ENCODE measurements at regions not wholly inside any gene's neighbourhood (a gene's known extent, or its start where the extent isn't known, plus 50 kb on each side); places are given as distances from the start of the nearest gene placed in this dataset.

- no peak for DNase-seq
- Histone ChIP-seq H3K4me1 (replicated peaks in 1 of 2) (peaks cover 15 to 20% of the 10 kb centered on the region in 2 donors), H3K4me3 (no peak overlapping the region), H3K27ac (no peak overlapping the region), H3K9me3 (replicated peaks in 1 of 3) (no peaks in the 10 kb centered on the region), H3K27me3 (no peaks in the 10 kb centered on the region), H3K36me3 (replicated peaks in 1 of 2) (no peaks in the 10 kb centered on the region)
- WGBS, 4 donors, result 80 to 90% (median 87%) methylated on average over 3 of the region's 3 CpGs
- TF ChIP-seq CTCF (IDR thresholded peaks at IDR 0.05), result no peak
- no peak for TF ChIP-seq POLR2A (IDR thresholded peaks at IDR 0.05)
- intact Hi-C loops (cut with DNase I), result no loop called here
These were observed 136.1 kb upstream of the FRMD6 start for GRCh38 chr14:51515611-51516010.

- H3K27me3 ChIP-seq, result no peaks in the 10 kb centered on the region
- no peak overlapping the region for H3K27ac ChIP-seq
- H3K36me3 ChIP-seq (replicated peaks in 1 of 2), result no peaks in the 10 kb centered on the region
- 60 to 71% (median 66%) methylated on average over 4 of the region's 4 CpGs for WGBS, 4 donors
- no peaks in the 10 kb centered on the region for H3K9me3 ChIP-seq (replicated peaks in 1 of 3)
- TF ChIP-seq CTCF (IDR thresholded peaks at IDR 0.05) (no peak), POLR2A (IDR thresholded peaks at IDR 0.05) (no peak)
- intact Hi-C loops (cut with DNase I), result no loop called here
- H3K4me3 ChIP-seq, result no peak overlapping the region
- no peak for DNase-seq
- H3K4me1 ChIP-seq (replicated peaks in 1 of 2), result peaks cover 7 to 8% of the 10 kb centered on the region in 2 donors
These were observed 134.9 kb upstream of the FRMD6 start for GRCh38 chr14:51516706-51517395.

GRCh38 chr14:51518280-51518679 is 133.4 kb upstream of the FRMD6 start:
- TF ChIP-seq POLR2A (IDR thresholded peaks at IDR 0.05) (no peak), CTCF (IDR thresholded peaks at IDR 0.05) (no peak)
- Histone ChIP-seq H3K9me3 (replicated peaks in 1 of 3) (no peaks in the 10 kb centered on the region), H3K4me1 (replicated peaks in 1 of 2) (no peaks in the 10 kb centered on the region), H3K36me3 (replicated peaks in 1 of 2) (no peaks in the 10 kb centered on the region), H3K27ac (no peak overlapping the region), H3K4me3 (no peak overlapping the region), H3K27me3 (no peaks in the 10 kb centered on the region)
- intact Hi-C loops (cut with DNase I), result no loop called here
- no peak for DNase-seq
- 89 to 94% (median 92%) methylated on average over 3 of the region's 3 CpGs for WGBS, 4 donors

GRCh38 chr14:51518711-51519110 is 133.0 kb upstream of the FRMD6 start:
- DNase-seq, result no peak
- intact Hi-C loops (cut with DNase I), result no loop called here
- TF ChIP-seq CTCF (IDR thresholded peaks at IDR 0.05), result no peak
- no peak for TF ChIP-seq POLR2A (IDR thresholded peaks at IDR 0.05)
- WGBS, 4 donors, result 85 to 91% (median 86%) methylated on average over 2 of the region's 2 CpGs
- Histone ChIP-seq H3K4me3 (no peak overlapping the region), H3K27me3 (no peaks in the 10 kb centered on the region), H3K4me1 (replicated peaks in 1 of 2) (no peaks in the 10 kb centered on the region), H3K27ac (no peak overlapping the region), H3K9me3 (replicated peaks in 1 of 3) (no peaks in the 10 kb centered on the region), H3K36me3 (replicated peaks in 1 of 2) (no peaks in the 10 kb centered on the region)

Data from adrenal gland (tissue), 9 donors.